IMR-90 (cell line): ENCODE measurements at regions not wholly inside any gene's neighbourhood (a gene's known extent, or its start where the extent isn't known, plus 50 kb on each side); places are given as distances from the start of the nearest gene placed in this dataset.

Experiments used
- ATAC-seq: fragments of 200-7000 bp; cut with Tn5 transposase; 2 replicates; pipeline ENCODE4 v1.9.1; 2020; ENCODE audit warnings: low read depth, mild to moderate bottlenecking, moderate library complexity
- BruUV-seq: library from RNA; stranded (reverse); fragments of 400-500 nt; replicated peaks from 2 replicates; lab custom pipeline; 2021; lab: Mats Ljungman, UMichigan
- CTCF ChIA-PET: fragments of 300-600 bp; formaldehyde crosslinking; extraction: SDS; loops from one replicate; lab custom pipeline; 2021; ENCODE audit warnings: antibody characterized with exemption; lab: Yijun Ruan, JAX
- POLR2A ChIA-PET: fragments of 300-600 bp; sonication (Branson Sonifier 250); formaldehyde crosslinking; loops from one replicate; lab custom pipeline; 2022; ENCODE audit warnings: antibody characterized with exemption; ENCODE audit not compliant: unreplicated experiment; lab: Charles Lee
- DNase-seq: peaks from one replicate; pipeline ENCODE4 v3.0.0; 2013
- H2AFZ ChIP-seq: replicated peaks from 2 replicates; pipeline ENCODE3; 2013; ENCODE audit warnings: low read length, mild to moderate bottlenecking; ENCODE audit not compliant: poor library complexity
- H2AK5ac ChIP-seq: 2 replicates; pipeline ENCODE4 v1.6.1; 2013; ENCODE audit warnings: low read depth, low read length, inconsistent platforms
- H2AK9ac ChIP-seq: replicated peaks from 2 replicates; pipeline ENCODE3; 2013; ENCODE audit warnings: mild to moderate bottlenecking, low read depth, low read length, moderate library complexity; ENCODE audit not compliant: poor library complexity
- H2BK120ac ChIP-seq: 2 replicates; pipeline ENCODE4 v1.6.1; 2013; ENCODE audit warnings: low read depth, low read length, inconsistent platforms
- H2BK15ac ChIP-seq: 3 replicates; pipeline ENCODE4 v1.6.1; 2013; ENCODE audit warnings: low read depth, low read length, inconsistent platforms
- H2BK20ac ChIP-seq: 2 replicates; pipeline ENCODE4 v1.6.1; 2013; ENCODE audit warnings: low read depth, mild to moderate bottlenecking, inconsistent platforms, low read length, moderate library complexity
- H2BK5ac ChIP-seq: 2 replicates; pipeline ENCODE4 v1.6.1; 2013; ENCODE audit warnings: mild to moderate bottlenecking, low read depth, low read length, inconsistent platforms; ENCODE audit not compliant: poor library complexity, severe bottlenecking
- H3K14ac ChIP-seq: replicated peaks from 2 replicates; pipeline ENCODE4 v1.6.1; 2013; ENCODE audit warnings: low read depth, low read length, inconsistent platforms
- H3K18ac ChIP-seq: 2 replicates; pipeline ENCODE4 v1.6.1; 2013; ENCODE audit warnings: low read depth, low read length, control low read depth
- H3K23ac ChIP-seq: 2 replicates; pipeline ENCODE4 v1.6.1; 2013; ENCODE audit warnings: low read depth, low read length, inconsistent platforms
- H3K27ac ChIP-seq: 2 replicates; pipeline ENCODE4 v1.5.1; 2013; ENCODE audit warnings: mild to moderate bottlenecking, control low read depth, low read length; ENCODE audit not compliant: insufficient read depth
- H3K27me3 ChIP-seq: 2 replicates; pipeline ENCODE4 v1.6.1; 2013; ENCODE audit warnings: low read length; ENCODE audit not compliant: control insufficient read depth, insufficient read depth
- H3K36me3 ChIP-seq: 2 replicates; pipeline ENCODE4 v1.6.1; 2013; ENCODE audit warnings: low read length, mixed read lengths; ENCODE audit not compliant: control insufficient read depth, insufficient read depth
- H3K4ac ChIP-seq: 2 replicates; pipeline ENCODE4 v1.6.1; 2013; ENCODE audit warnings: low read depth, low read length, inconsistent platforms
- H3K4me1 ChIP-seq: 2 replicates; pipeline ENCODE4 v1.6.1; 2013; ENCODE audit warnings: low read length, mixed read lengths; ENCODE audit not compliant: control insufficient read depth, insufficient read depth
- H3K4me2 ChIP-seq: 2 replicates; pipeline ENCODE4 v1.6.1; 2013; ENCODE audit warnings: low read depth, mild to moderate bottlenecking, control low read depth, low read length, moderate library complexity
- H3K4me3 ChIP-seq: 2 replicates; pipeline ENCODE4 v1.5.1; 2013; ENCODE audit warnings: low read depth, mild to moderate bottlenecking, control low read depth, low read length, moderate library complexity; ENCODE audit not compliant: insufficient read depth
- H3K56ac ChIP-seq: 2 replicates; pipeline ENCODE4 v1.6.1; 2013; ENCODE audit warnings: low read length, inconsistent platforms; ENCODE audit not compliant: insufficient read depth; ENCODE audit errors: extremely low read depth
- H3K79me1 ChIP-seq, 2 experiments: 2 replicates each; pipeline ENCODE4 v1.6.1; 2013; ENCODE audit warnings: low read length in 2 of 2, inconsistent platforms in 1 of 2, low read depth in 1 of 2
- H3K9ac ChIP-seq: 2 replicates; pipeline ENCODE4 v1.6.1; 2013; ENCODE audit warnings: low read depth, low read length, control low read depth
- H3K9me1 ChIP-seq: 2 replicates; pipeline ENCODE4 v1.6.1; 2013; ENCODE audit warnings: low read length, inconsistent platforms; ENCODE audit not compliant: insufficient read depth
- H3K9me3 ChIP-seq: 2 replicates; pipeline ENCODE4 v1.6.1; 2013; ENCODE audit warnings: low read length; ENCODE audit not compliant: control insufficient read depth, insufficient read depth
- H4K20me1 ChIP-seq: 2 replicates; pipeline ENCODE4 v1.6.1; 2013; ENCODE audit warnings: low read length, inconsistent platforms; ENCODE audit not compliant: insufficient read depth
- H4K5ac ChIP-seq: 2 replicates; pipeline ENCODE4 v1.6.1; 2013; ENCODE audit warnings: mild to moderate bottlenecking, low read depth, low read length, control low read depth
- H4K8ac ChIP-seq, 2 experiments: 2 replicates each; pipeline ENCODE4 v1.6.1; 2013; ENCODE audit warnings: low read depth in 2 of 2, low read length in 2 of 2, control low read depth in 1 of 2, inconsistent platforms in 1 of 2
- H4K91ac ChIP-seq: 2 replicates; pipeline ENCODE4 v1.6.1; 2013; ENCODE audit warnings: low read depth, low read length, inconsistent platforms; ENCODE audit not compliant: insufficient read depth
- BHLHE40 ChIP-seq: fragments of 150-350 bp; IDR thresholded peaks from 2 replicates; pipeline ENCODE4 v1.6.1; 2016; ENCODE audit warnings: mild to moderate bottlenecking, low read depth, low read length
- CEBPB ChIP-seq: IDR thresholded peaks from 2 replicates; pipeline ENCODE4 v1.6.1; 2012; ENCODE audit warnings: low read depth, low read length, improper control_type of control experiment
- CHD1 ChIP-seq: IDR thresholded peaks from 2 replicates; pipeline ENCODE4 v1.6.1; 2012; ENCODE audit warnings: low read depth, low read length, improper control_type of control experiment
- CTCF ChIP-seq: conservative IDR thresholded peaks from 2 replicates; pipeline ENCODE4 v1.5.1; 2012; ENCODE audit warnings: mild to moderate bottlenecking, low read depth, low read length, improper control_type of control experiment
- ELK1 ChIP-seq: fragments of 150-350 bp; IDR thresholded peaks from 2 replicates; pipeline ENCODE4 v1.6.1; 2016; ENCODE audit warnings: low read depth, mild to moderate bottlenecking, low read length, moderate library complexity, borderline replicate concordance
- FOS ChIP-seq: fragments of 150-350 bp; IDR thresholded peaks from 2 replicates; pipeline ENCODE4 v1.6.1; 2016; ENCODE audit warnings: low read depth, low read length
- MAFK ChIP-seq: IDR thresholded peaks from 2 replicates; pipeline ENCODE4 v1.6.1; 2012; ENCODE audit warnings: low read depth, low read length, improper control_type of control experiment
- MAZ ChIP-seq: IDR thresholded peaks from 2 replicates; pipeline ENCODE4 v1.6.1; 2012; ENCODE audit warnings: low read depth, mild to moderate bottlenecking, low read length, improper control_type of control experiment, moderate library complexity, borderline replicate concordance
- MXI1 ChIP-seq: IDR thresholded peaks from 2 replicates; pipeline ENCODE4 v1.6.1; 2012; ENCODE audit warnings: low read depth, mild to moderate bottlenecking, low read length, moderate library complexity, borderline replicate concordance
- NFE2L2 ChIP-seq: fragments of 150-350 bp; IDR thresholded peaks from 2 replicates; pipeline ENCODE4 v1.6.1; 2016; ENCODE audit warnings: low read depth, mild to moderate bottlenecking, low read length
- RCOR1 ChIP-seq: IDR thresholded peaks from 2 replicates; pipeline ENCODE4 v1.6.1; 2012; ENCODE audit warnings: mild to moderate bottlenecking, low read length, improper control_type of control experiment; ENCODE audit not compliant: insufficient replicate concordance
- RFX5 ChIP-seq: IDR thresholded peaks from 2 replicates; pipeline ENCODE4 v1.8.0; 2012; ENCODE audit warnings: low read depth, mild to moderate bottlenecking, low read length, moderate library complexity
- SMC3 ChIP-seq: fragments of 150-350 bp; IDR thresholded peaks from 2 replicates; pipeline ENCODE4 v1.6.1; 2016; ENCODE audit warnings: low read depth, mild to moderate bottlenecking, antibody characterized with exemption, low read length, moderate library complexity
- USF2 ChIP-seq: fragments of 150-350 bp; IDR thresholded peaks from 2 replicates; pipeline ENCODE4 v1.6.1; 2017; ENCODE audit warnings: mild to moderate bottlenecking, antibody characterized with exemption, low read length, low read depth
- WGBS, 2 experiments: methylation state at CpG; one replicate each; pipeline versions ENCODE4 v1.1.5 to v1.1.7; 2013; ENCODE audit warnings: missing lambda C conversion rate in 2 of 2; ENCODE audit not compliant: insufficient read length in 1 of 2; ENCODE audit errors: extremely low coverage in 2 of 2; 5-methylcytosine and 5-hydroxymethylcytosine counted together
- dilution Hi-C: fragments of 300-500 bp; cut with HindIII; formaldehyde crosslinking; loops from one replicate; pipeline ENCODE4 v1.14.3; 2018; ENCODE audit warnings: low sequenced_read_pairs; ENCODE audit not compliant: unreplicated experiment
- in situ Hi-C: fragments of 300-500 bp; cut with MboI; formaldehyde crosslinking; loops from 3 replicates; pipeline ENCODE4 v1.14.3; 2019; ENCODE audit warnings: low sequenced_read_pairs, inconsistent platforms, mixed read lengths
- intact Hi-C: fragments of 100-400 bp; cut with micrococcal nuclease; formaldehyde crosslinking; loops from 2 replicates; pipeline ENCODE4 v1.10.0; 2022

GRCh38 chr21:43262427-43262826, 93.6 kb downstream of the CRYAA start:
- no peaks in the 10 kb centered on the region; the same call in 1 of the 2 replicates for H4K20me1 ChIP-seq
- no peak overlapping the region for H4K5ac ChIP-seq
- no peak overlapping the region for H3K4ac ChIP-seq
- no peak overlapping the region for H4K8ac ChIP-seq
- no peak overlapping the region for H3K27ac ChIP-seq
- peak overlapping the region; percentile 89 for H2BK5ac ChIP-seq
- H4K91ac ChIP-seq = no peak overlapping the region
- H2BK20ac ChIP-seq = no peak overlapping the region
- peak; percentile 19 for DNase-seq
- in situ Hi-C loops (no loop called here), dilution Hi-C loops (no loop called here), intact Hi-C loops (no loop called here)
- no peaks in the 10 kb centered on the region for H3K36me3 ChIP-seq
- peaks cover 2% of the 10 kb centered on the region; the same call in 1 of the 2 replicates for H3K27me3 ChIP-seq
- H3K79me1 ChIP-seq = no peaks in the 10 kb centered on the region
- H3K18ac ChIP-seq = no peak overlapping the region
- H3K9me3 ChIP-seq = peaks cover 2% of the 10 kb centered on the region; the same call in 1 of the 2 replicates
- no peak overlapping the region for H2BK120ac ChIP-seq
- no peak overlapping the region for H2AK5ac ChIP-seq
- WGBS, 2 experiments = no CpG with 5 or more reads among the region's 1 CpG
- no peak overlapping the region for H3K9ac ChIP-seq
- no peaks in the 10 kb centered on the region for H3K9me1 ChIP-seq
- H3K4me2 ChIP-seq = no peak overlapping the region
- no peaks in the 10 kb centered on the region for H3K4me1 ChIP-seq
- no peak; the same call in 1 of the 2 replicates for ATAC-seq
- no peak overlapping the region for H2BK15ac ChIP-seq
- no peak for TF ChIP-seq BHLHE40
- TF ChIP-seq NFE2L2 = no peak
- no peak for TF ChIP-seq MAFK
- no peak for TF ChIP-seq ELK1
- TF ChIP-seq RFX5 = no peak
- no peak for TF ChIP-seq CTCF
- TF ChIP-seq SMC3 = no peak
- no peak for TF ChIP-seq MXI1
- no peak for TF ChIP-seq FOS
- TF ChIP-seq RCOR1 = no peak
- no peak for TF ChIP-seq MAZ
- no peak for TF ChIP-seq USF2
- no peak for TF ChIP-seq CHD1
- no peak for TF ChIP-seq CEBPB
- no peak overlapping the region for H3K4me3 ChIP-seq
- H3K14ac ChIP-seq = no peak overlapping the region
- no TSS peak for BruUV-seq
- H2AFZ ChIP-seq = peak overlapping the region; percentile 67
- ChIA-PET CTCF (interaction anchor here (0.6 kb wide), 1 partner anchor 372 kb away, joined by 4 read pairs; no protein-coding TSS in a partner anchor), POLR2A (no interaction called here)
- H3K23ac ChIP-seq = no peak overlapping the region
- H3K56ac ChIP-seq = no peak overlapping the region
- no peak overlapping the region for H2AK9ac ChIP-seq
